PC-3 (cell line): ENCODE measurements at regions not wholly inside any gene's neighbourhood (a gene's known extent, or its start where the extent isn't known, plus 50 kb on each side); places are given as distances from the start of the nearest gene placed in this dataset.

Experiments used
- ATAC-seq: fragments of 200-7000 bp; cut with Tn5 transposase; 2 replicates; pipeline ENCODE4 v1.9.1; 2020; ENCODE audit warnings: mild to moderate bottlenecking, moderate library complexity
- BruUV-seq: library from RNA; stranded (reverse); fragments of 400-500 nt; replicated peaks from 2 replicates; lab custom pipeline; 2021; lab: Mats Ljungman, UMichigan
- CTCF ChIA-PET: fragments of 300-600 bp; sonication (Branson Sonifier 250); formaldehyde crosslinking; loops from one replicate; lab custom pipeline; 2022; ENCODE audit warnings: antibody characterized with exemption; lab: Charles Lee
- POLR2A ChIA-PET: fragments of 300-600 bp; sonication (Branson Sonifier 250); formaldehyde crosslinking; loops from one replicate; lab custom pipeline; 2022; ENCODE audit warnings: antibody characterized with exemption; ENCODE audit not compliant: unreplicated experiment; lab: Charles Lee
- DNase-seq: peaks from one replicate; pipeline ENCODE4 v3.0.0-alpha.2; 2015
- H2AFZ ChIP-seq: fragments of 300-600 bp; sonication (generic); 2 replicates; pipeline ENCODE4 v1.6.0; 2016; ENCODE audit warnings: antibody characterized with exemption, low read length
- H3F3A ChIP-seq: fragments of 300-600 bp; sonication (generic); one replicate; pipeline ENCODE4 v1.6.0; 2017; ENCODE audit warnings: antibody characterized with exemption, low read length, control low read depth, mild to moderate bottlenecking; ENCODE audit not compliant: unreplicated experiment
- H3K27ac ChIP-seq: fragments of 300-600 bp; sonication (generic); 2 replicates; pipeline ENCODE4 v1.5.1; 2016; ENCODE audit warnings: mild to moderate bottlenecking, low read length
- H3K27me3 ChIP-seq: fragments of 300-600 bp; sonication (generic); 2 replicates; pipeline ENCODE4 v1.6.1; 2016; ENCODE audit warnings: low read length, mixed read lengths
- H3K36me3 ChIP-seq: fragments of 300-600 bp; sonication (generic); 2 replicates; pipeline ENCODE4 v1.6.1; 2016; ENCODE audit warnings: low read depth, mixed run types, low read length, mixed read lengths
- H3K4me1 ChIP-seq: fragments of 300-600 bp; sonication (generic); 2 replicates; pipeline ENCODE4 v1.5.1; 2016; ENCODE audit warnings: low read length; ENCODE audit not compliant: insufficient read depth
- H3K4me2 ChIP-seq: fragments of 300-600 bp; sonication (generic); 2 replicates; pipeline ENCODE4 v1.6.0; 2016; ENCODE audit warnings: low read length
- H3K4me3 ChIP-seq: fragments of 300-600 bp; sonication (generic); 2 replicates; pipeline ENCODE4 v1.5.1; 2016; ENCODE audit warnings: mild to moderate bottlenecking, low read length, mixed read lengths
- H3K79me2 ChIP-seq: fragments of 300-600 bp; sonication (generic); 2 replicates; pipeline ENCODE4 v1.6.1; 2017; ENCODE audit warnings: low read length, mixed read lengths
- H3K9ac ChIP-seq: fragments of 300-600 bp; sonication (generic); 2 replicates; pipeline ENCODE4 v1.6.0; 2016; ENCODE audit warnings: mild to moderate bottlenecking, low read length
- H3K9me2 ChIP-seq: fragments of 300-600 bp; sonication (generic); replicated peaks from 2 replicates; pipeline ENCODE4 v1.6.1; 2016; ENCODE audit warnings: mixed run types, low read length, mixed read lengths
- H3K9me3 ChIP-seq: fragments of 300-600 bp; sonication (generic); 2 replicates; pipeline ENCODE4 v1.6.1; 2016; ENCODE audit warnings: low read length, mixed read lengths
- H4K20me1 ChIP-seq: fragments of 300-600 bp; sonication (generic); 2 replicates; pipeline ENCODE4 v1.6.1; 2016; ENCODE audit warnings: low read length, mixed read lengths
- EZH2 ChIP-seq: fragments of 300-600 bp; sonication (generic); IDR thresholded peaks from one replicate; pipeline ENCODE4 v1.6.1; 2017; ENCODE audit warnings: antibody characterized with exemption, mild to moderate bottlenecking, low read length; ENCODE audit not compliant: unreplicated experiment
- EZH2phosphoT487 ChIP-seq: fragments of 300-600 bp; sonication (generic); IDR thresholded peaks from 2 replicates; pipeline ENCODE4 v1.6.1; 2018; ENCODE audit warnings: mild to moderate bottlenecking, antibody characterized with exemption, low read length, borderline replicate concordance
- intact Hi-C: fragments of 100-400 bp; cut with micrococcal nuclease; formaldehyde crosslinking; loops from 2 replicates; pipeline ENCODE4 v1.9.0; 2023
- TF ChIP-seq, protein P1 (sequence below): fragments of 300-600 bp; sonication (generic); conservative IDR thresholded peaks from 2 replicates; pipeline ENCODE4 v1.5.1; 2017; ENCODE audit warnings: antibody characterized with exemption, low read depth, mild to moderate bottlenecking, low read length

GRCh38 chr6:8268156-8268555 lies 165.8 kb upstream of the EEF1E1 start:
- no peaks in the 10 kb centered on the region for H4K20me1 ChIP-seq
- no peaks in the 10 kb centered on the region for H3K36me3 ChIP-seq
- no peak overlapping the region for H3K9ac ChIP-seq
- H3K79me2 ChIP-seq = no peaks in the 10 kb centered on the region
- ChIA-PET POLR2A (no interaction called here), CTCF (no interaction called here)
- intact Hi-C loops = no loop called here
- H3K4me1 ChIP-seq = no peaks in the 10 kb centered on the region
- no peak overlapping the region for H2AFZ ChIP-seq
- H3K9me3 ChIP-seq = no peaks in the 10 kb centered on the region
- ATAC-seq (no peak), DNase-seq (no peak)
- H3K9me2 ChIP-seq = no peaks in the 10 kb centered on the region
- H3K27me3 ChIP-seq = peaks cover 55% of the 10 kb centered on the region
- H3K4me2 ChIP-seq = no peak overlapping the region
- no peak overlapping the region for H3K4me3 ChIP-seq
- no TSS peak for BruUV-seq
- TF ChIP-seq, protein P1, sequence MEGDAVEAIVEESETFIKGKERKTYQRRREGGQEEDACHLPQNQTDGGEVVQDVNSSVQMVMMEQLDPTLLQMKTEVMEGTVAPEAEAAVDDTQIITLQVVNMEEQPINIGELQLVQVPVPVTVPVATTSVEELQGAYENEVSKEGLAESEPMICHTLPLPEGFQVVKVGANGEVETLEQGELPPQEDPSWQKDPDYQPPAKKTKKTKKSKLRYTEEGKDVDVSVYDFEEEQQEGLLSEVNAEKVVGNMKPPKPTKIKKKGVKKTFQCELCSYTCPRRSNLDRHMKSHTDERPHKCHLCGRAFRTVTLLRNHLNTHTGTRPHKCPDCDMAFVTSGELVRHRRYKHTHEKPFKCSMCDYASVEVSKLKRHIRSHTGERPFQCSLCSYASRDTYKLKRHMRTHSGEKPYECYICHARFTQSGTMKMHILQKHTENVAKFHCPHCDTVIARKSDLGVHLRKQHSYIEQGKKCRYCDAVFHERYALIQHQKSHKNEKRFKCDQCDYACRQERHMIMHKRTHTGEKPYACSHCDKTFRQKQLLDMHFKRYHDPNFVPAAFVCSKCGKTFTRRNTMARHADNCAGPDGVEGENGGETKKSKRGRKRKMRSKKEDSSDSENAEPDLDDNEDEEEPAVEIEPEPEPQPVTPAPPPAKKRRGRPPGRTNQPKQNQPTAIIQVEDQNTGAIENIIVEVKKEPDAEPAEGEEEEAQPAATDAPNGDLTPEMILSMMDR = no peak
- no peak for TF ChIP-seq EZH2phosphoT487
- TF ChIP-seq EZH2 = no peak
- no peak overlapping the region for H3K27ac ChIP-seq
- H3F3A ChIP-seq = no peaks in the 10 kb centered on the region

GRCh38 chr6:8260610-8261009 lies 158.3 kb upstream of the EEF1E1 start:
- Histone ChIP-seq H3K27ac (no peak overlapping the region), H3K9me3 (no peaks in the 10 kb centered on the region), H3K4me1 (no peaks in the 10 kb centered on the region), H3K4me3 (no peak overlapping the region), H3K9ac (no peak overlapping the region), H3K79me2 (no peaks in the 10 kb centered on the region), H3K27me3 (peaks cover 68% of the 10 kb centered on the region), H3K36me3 (no peaks in the 10 kb centered on the region), H4K20me1 (no peaks in the 10 kb centered on the region), H3F3A (no peaks in the 10 kb centered on the region), H3K4me2 (no peak overlapping the region), H2AFZ (no peak overlapping the region), H3K9me2 (no peaks in the 10 kb centered on the region)
- intact Hi-C loops = no loop called here
- DNase-seq = no peak
- ATAC-seq = no peak
- CTCF ChIA-PET = no interaction called here
- TF ChIP-seq, protein P1 = no peak
- no TSS peak for BruUV-seq
- POLR2A ChIA-PET = no interaction called here

DNA sequence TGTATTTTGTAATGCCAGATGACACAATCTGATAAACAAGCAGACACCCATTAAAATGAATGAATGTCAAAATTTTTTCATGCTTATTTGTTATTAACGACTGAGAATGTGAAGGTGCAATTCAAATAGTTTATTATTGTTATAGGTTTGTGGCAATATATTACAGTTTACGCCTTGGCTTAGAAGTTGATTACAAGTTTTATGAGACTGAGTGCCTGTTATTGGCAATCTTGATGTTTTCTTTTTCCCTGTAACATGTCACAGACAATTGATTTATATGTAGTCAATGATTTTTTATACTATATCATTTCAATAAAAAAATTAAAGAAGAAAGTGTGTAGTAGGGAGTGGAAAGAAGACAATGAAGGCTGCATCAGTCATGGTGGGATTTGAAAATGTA lies 144.1 kb upstream of the EEF1E1 start:
- Histone ChIP-seq H3K36me3 (no peaks in the 10 kb centered on the region), H3K4me2 (no peak overlapping the region), H3K4me3 (no peak overlapping the region), H4K20me1 (no peaks in the 10 kb centered on the region), H3K9me2 (no peaks in the 10 kb centered on the region), H3F3A (no peaks in the 10 kb centered on the region), H3K27ac (no peak overlapping the region), H3K9me3 (no peaks in the 10 kb centered on the region), H3K9ac (no peak overlapping the region), H3K79me2 (no peaks in the 10 kb centered on the region), H2AFZ (no peak overlapping the region), H3K27me3 (peaks cover 55% of the 10 kb centered on the region), H3K4me1 (no peaks in the 10 kb centered on the region)
- ChIA-PET POLR2A (no interaction called here), CTCF (no interaction called here)
- no peak for TF ChIP-seq EZH2
- TF ChIP-seq EZH2phosphoT487 = no peak
- TF ChIP-seq, protein P1 = no peak
- ATAC-seq = no peak
- DNase-seq = no peak
- BruUV-seq = no TSS peak
- intact Hi-C loops = no loop called here
